ENCODE measurements at regions not wholly inside any gene's neighbourhood (a gene's known extent, or its start where the extent isn't known, plus 50 kb on each side); places are given as distances from the start of the nearest gene placed in this dataset.

- TF ChIP-seq GATA2 (IDR thresholded peaks at IDR 0.05; ENCODE audit: low read depth, low read length) (no peak), GATA3 (IDR thresholded peaks at IDR 0.05; ENCODE audit: low read depth, low read length) (no peak)
Observed at GRCh38 chr22:48278620-48279460, 1516.4 kb downstream of the TBC1D22A start.
